ENCODE measurements at regions not wholly inside any gene's neighbourhood (a gene's known extent, or its start where the extent isn't known, plus 50 kb on each side); places are given as distances from the start of the nearest gene placed in this dataset.

- Histone ChIP-seq H3K4me3 (replicated peaks; ENCODE audit: low read depth, low read length) (no peak overlapping the region), H3K27me3 (replicated peaks; ENCODE audit: control insufficient read depth, insufficient read depth, low read length) (0 out of 2 replicates have a peak, but pooled peaks cover 1% of the 10 kb centered on the region), H3K36me3 (ENCODE audit: control insufficient read depth, insufficient read depth, low read length) (no peaks in the 10 kb centered on the region)
- no peak for DNase-seq (ENCODE audit: extremely low read depth, insufficient read length)
- TF ChIP-seq CTCF (IDR thresholded peaks at IDR 0.05; ENCODE audit: insufficient read depth, low read length, poor library complexity, severe bottlenecking), result no peak
Observed at GRCh38 chr1:170803711-170804110, 131.6 kb upstream of the MROH9 start.

- no peak for DNase-seq (ENCODE audit: extremely low read depth, insufficient read length)
- H3K27me3 ChIP-seq (replicated peaks; ENCODE audit: control insufficient read depth, insufficient read depth, low read length), result 0 out of 2 replicates have a peak, but pooled peaks cover 1% of the 10 kb centered on the region
- TF ChIP-seq CTCF (IDR thresholded peaks at IDR 0.05; ENCODE audit: insufficient read depth, low read length, poor library complexity, severe bottlenecking), result no peak
- no peak overlapping the region for H3K4me3 ChIP-seq (replicated peaks; ENCODE audit: low read depth, low read length)
- H3K36me3 ChIP-seq (ENCODE audit: control insufficient read depth, insufficient read depth, low read length), result no peaks in the 10 kb centered on the region
Observed at GRCh38 chr1:170804419-170804818, 130.9 kb upstream of the MROH9 start.

DNA sequence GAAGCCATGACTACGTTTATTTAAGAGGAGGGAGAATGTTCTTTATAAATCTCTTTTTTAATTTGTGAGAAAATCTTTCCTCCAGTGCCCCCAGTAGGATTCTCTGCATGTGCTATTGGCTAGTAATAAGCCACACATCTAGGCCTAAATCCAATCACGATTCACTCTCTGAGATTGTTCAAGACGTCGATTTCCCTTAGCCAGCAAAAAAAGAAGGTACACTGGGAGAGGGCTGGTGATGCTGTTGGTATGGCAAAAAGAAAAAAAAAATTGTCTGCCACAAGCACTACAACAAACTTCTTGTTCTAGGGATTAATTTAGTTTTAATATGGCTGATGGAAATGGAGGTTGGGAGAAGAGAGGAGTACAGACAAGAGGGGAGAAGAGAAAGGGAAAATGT lies 130.5 kb upstream of the MROH9 start:
- no peak overlapping the region for H3K4me3 ChIP-seq (replicated peaks; ENCODE audit: low read depth, low read length)
- no peak for TF ChIP-seq CTCF (IDR thresholded peaks at IDR 0.05; ENCODE audit: insufficient read depth, low read length, poor library complexity, severe bottlenecking)
- no peak for DNase-seq (ENCODE audit: extremely low read depth, insufficient read length)

GRCh38 chr1:170806961-170807360 lies 128.4 kb upstream of the MROH9 start:
- no peak for TF ChIP-seq CTCF (IDR thresholded peaks at IDR 0.05; ENCODE audit: insufficient read depth, low read length, poor library complexity, severe bottlenecking)
- H3K4me3 ChIP-seq (replicated peaks; ENCODE audit: low read depth, low read length), result no peak overlapping the region
- DNase-seq (ENCODE audit: extremely low read depth, insufficient read length), result no peak
- H3K27me3 ChIP-seq (replicated peaks; ENCODE audit: control insufficient read depth, insufficient read depth, low read length), result 0 out of 2 replicates have a peak, but pooled peaks cover 1% of the 10 kb centered on the region
- no peaks in the 10 kb centered on the region for H3K36me3 ChIP-seq (ENCODE audit: control insufficient read depth, insufficient read depth, low read length)

More for the DNA sequence above, 130.5 kb upstream of the MROH9 start:
- Histone ChIP-seq H3K27me3 (replicated peaks; ENCODE audit: control insufficient read depth, insufficient read depth, low read length) (0 out of 2 replicates have a peak, but pooled peaks cover 1% of the 10 kb centered on the region), H3K36me3 (ENCODE audit: control insufficient read depth, insufficient read depth, low read length) (no peaks in the 10 kb centered on the region)

DNA sequence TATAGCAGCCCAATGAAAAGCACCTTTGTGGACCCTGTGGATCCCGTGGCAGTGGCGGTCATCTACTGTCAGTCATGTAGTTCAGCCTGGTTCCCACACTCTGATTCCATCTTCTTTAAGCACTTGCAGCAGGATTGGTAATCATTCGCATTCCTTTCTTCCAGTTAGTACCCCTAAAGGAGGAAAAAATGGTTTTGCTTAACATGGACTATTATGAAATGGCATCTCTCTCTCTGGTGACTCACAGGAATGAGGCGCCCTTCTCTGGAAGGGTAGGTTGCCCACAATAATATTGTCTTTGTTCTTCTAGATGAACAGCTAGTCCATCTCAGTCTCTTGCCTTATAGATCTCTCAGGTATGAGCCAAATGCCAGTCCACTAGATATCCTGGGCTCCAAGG lies 127.9 kb upstream of the MROH9 start:
- no peak for DNase-seq (ENCODE audit: extremely low read depth, insufficient read length)
- H3K4me3 ChIP-seq (replicated peaks; ENCODE audit: low read depth, low read length), result no peak overlapping the region
- no peaks in the 10 kb centered on the region for H3K36me3 ChIP-seq (ENCODE audit: control insufficient read depth, insufficient read depth, low read length)
- H3K27me3 ChIP-seq (replicated peaks; ENCODE audit: control insufficient read depth, insufficient read depth, low read length), result 0 out of 2 replicates have a peak, but pooled peaks cover 1% of the 10 kb centered on the region
- TF ChIP-seq CTCF (IDR thresholded peaks at IDR 0.05; ENCODE audit: insufficient read depth, low read length, poor library complexity, severe bottlenecking), result no peak

All from GM06990 (cell line).